NAMALWA (cell line): ENCODE measurements at regions not wholly inside any gene's neighbourhood (a gene's known extent, or its start where the extent isn't known, plus 50 kb on each side); places are given as distances from the start of the nearest gene placed in this dataset.
"Not testable (repeated sequence)": the region's sequence is repeated elsewhere in the genome, so short reads cannot be mapped to it uniquely, and the experiment has no call there.

ENCODE experiments used
- DNase-seq: peaks from one replicate; pipeline ENCODE4 v3.0.0-alpha.2; 2015; ENCODE audit warnings: low spot score

- DNase-seq = no peak
These were observed 133.3 kb upstream of the MEX3C start for GRCh38 chr18:51330739-51331138.

GRCh38 chr18:51337406-51337805 lies 139.9 kb upstream of the MEX3C start:
- DNase-seq = no peak

- no peak for DNase-seq
These were observed 142.4 kb upstream of the MEX3C start for GRCh38 chr18:51339856-51340255.

- DNase-seq = no peak
These were observed 142.9 kb upstream of the MEX3C start for GRCh38 chr18:51340332-51340731.

- DNase-seq = no peak
These were observed 145.3 kb upstream of the MEX3C start for GRCh38 chr18:51342815-51343214.

GRCh38 chr18:51345848-51346391 lies 148.4 kb upstream of the MEX3C start:
- DNase-seq = no peak

- DNase-seq = no peak
These were observed 148.9 kb upstream of the MEX3C start for GRCh38 chr18:51346404-51346803.

GRCh38 chr18:51350081-51350480 lies 152.6 kb upstream of the MEX3C start:
- no peak for DNase-seq

- DNase-seq = no peak
These were observed 158.4 kb upstream of the MEX3C start for GRCh38 chr18:51355841-51356240.

- not testable (repeated sequence) for DNase-seq
These were observed 162.8 kb upstream of the MEX3C start for GRCh38 chr18:51360301-51360700.

- no peak for DNase-seq
These were observed 163.8 kb upstream of the MEX3C start for GRCh38 chr18:51361130-51361860.

- DNase-seq = no peak
These were observed 165.9 kb upstream of the MEX3C start for GRCh38 chr18:51363384-51363783.

- DNase-seq = no peak
These were observed 173.5 kb upstream of the MEX3C start for GRCh38 chr18:51370996-51371395.

GRCh38 chr18:51371929-51372328 lies 174.4 kb upstream of the MEX3C start:
- DNase-seq = no peak

GRCh38 chr18:51382081-51382480 lies 184.6 kb upstream of the MEX3C start:
- DNase-seq = no peak

- DNase-seq = no peak
These were observed 185.6 kb upstream of the MEX3C start for GRCh38 chr18:51383116-51383515.

- no peak for DNase-seq
These were observed 186.2 kb upstream of the MEX3C start for GRCh38 chr18:51383711-51384110.

GRCh38 chr18:51385270-51385669 lies 187.8 kb upstream of the MEX3C start:
- DNase-seq = no peak

- DNase-seq = no peak
These were observed 193.2 kb upstream of the MEX3C start for GRCh38 chr18:51390702-51391101.

GRCh38 chr18:51391215-51391614 lies 193.7 kb upstream of the MEX3C start:
- no peak for DNase-seq

- DNase-seq = no peak
These were observed 194.2 kb upstream of the MEX3C start for GRCh38 chr18:51391731-51392130.

GRCh38 chr18:51397347-51397962 lies 200.0 kb upstream of the MEX3C start:
- DNase-seq = no peak

- no peak for DNase-seq
These were observed 200.6 kb upstream of the MEX3C start for GRCh38 chr18:51398104-51398503.
